Uterus (tissue), 3 donors: ENCODE measurements at regions not wholly inside any gene's neighbourhood (a gene's known extent, or its start where the extent isn't known, plus 50 kb on each side); places are given as distances from the start of the nearest gene placed in this dataset.

Experiments
- DNase-seq, 2 donors: peaks; one replicate each; pipeline ENCODE4 v3.0.0-alpha.2; 2019 to 2020
- H3K27ac ChIP-seq, 2 donors: fragments of 200-600 bp; sonication (generic); 1 replicate in 1 of 2; 2 replicates in 1 of 2; pipeline ENCODE4 v1.5.1; 2016 to 2018
- H3K27me3 ChIP-seq, 2 donors: fragments of 200-600 bp; sonication (generic); one replicate each; pipeline ENCODE4 v1.5.1; 2018 to 2019; ENCODE audit warnings: control low read depth in 1 of 2
- H3K36me3 ChIP-seq, 2 donors: fragments of 200-600 bp; sonication (generic); one replicate each; pipeline ENCODE4 v1.5.1; 2019; ENCODE audit warnings: control low read depth in 1 of 2
- H3K4me1 ChIP-seq, 2 donors: fragments of 200-600 bp; sonication (generic); one replicate each; pipeline ENCODE4 v1.5.1; 2018 to 2019; ENCODE audit warnings: control low read depth in 1 of 2
- H3K4me3 ChIP-seq, 2 donors: fragments of 200-600 bp; sonication (generic); 1 replicate in 1 of 2; 2 replicates in 1 of 2; pipeline ENCODE4 v1.5.1; 2018 to 2019; ENCODE audit warnings: mild to moderate bottlenecking in 1 of 2
- H3K9me3 ChIP-seq, 2 donors: fragments of 200-600 bp; sonication (generic); one replicate each; pipeline ENCODE4 v1.5.1; 2019; ENCODE audit warnings: control low read depth in 1 of 2
- POLR2A ChIP-seq, 2 donors: fragments of 450-650 bp; IDR thresholded peaks; one replicate each; pipeline ENCODE4 v1.6.1; 2016; ENCODE audit warnings: antibody characterized with exemption in 2 of 2, mild to moderate bottlenecking in 1 of 2, moderate library complexity in 1 of 2
- intact Hi-C: fragments of 100-400 bp; cut with DNase I; formaldehyde crosslinking; loops from one replicate; pipeline ENCODE4 v1.15.1; 2023; ENCODE audit warnings: low total_unique reads
- TF ChIP-seq, protein P1 (sequence below), 4 experiments: fragments of 200-600 bp in 2 of 4; fragments of 450-650 bp in 2 of 4; sonication (generic) in 2 of 4; IDR thresholded peaks; one replicate each; pipeline ENCODE4 v1.5.1; 2016 to 2019; ENCODE audit warnings: antibody characterized with exemption in 4 of 4, mild to moderate bottlenecking in 2 of 4, moderate library complexity in 1 of 4
- donor health status: DM: yes; HTN: yes; CAD: no.

DNA sequence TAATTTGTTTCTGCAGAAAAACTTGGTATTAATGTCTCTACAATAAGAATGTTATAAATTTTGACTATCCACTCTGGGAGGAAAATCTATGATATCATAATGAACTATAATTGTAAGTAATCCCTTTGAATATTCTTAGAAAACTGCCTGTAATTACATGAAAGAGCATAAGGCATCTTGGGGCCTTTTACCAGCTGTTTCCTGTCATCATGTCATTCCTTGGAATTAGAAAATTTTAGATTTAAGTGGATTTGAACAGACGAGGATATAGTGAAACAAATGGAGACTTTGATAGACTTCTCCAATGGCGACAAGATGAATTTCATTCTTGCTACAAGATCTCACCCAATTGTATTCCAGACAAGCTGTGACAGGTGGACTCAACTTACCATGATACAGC lies 423.4 kb upstream of the FLRT2 start:
- DNase-seq: no peak
- no peaks in the 10 kb centered on the region for H3K36me3 ChIP-seq
- no peak overlapping the region for H3K27ac ChIP-seq
- H3K27me3 ChIP-seq: no peaks in the 10 kb centered on the region
- intact Hi-C loops: no loop called here
- no peaks in the 10 kb centered on the region for H3K9me3 ChIP-seq
- H3K4me1 ChIP-seq: no peaks in the 10 kb centered on the region
- TF ChIP-seq POLR2A (IDR thresholded peaks at IDR 0.05): no peak
- TF ChIP-seq, protein P1, sequence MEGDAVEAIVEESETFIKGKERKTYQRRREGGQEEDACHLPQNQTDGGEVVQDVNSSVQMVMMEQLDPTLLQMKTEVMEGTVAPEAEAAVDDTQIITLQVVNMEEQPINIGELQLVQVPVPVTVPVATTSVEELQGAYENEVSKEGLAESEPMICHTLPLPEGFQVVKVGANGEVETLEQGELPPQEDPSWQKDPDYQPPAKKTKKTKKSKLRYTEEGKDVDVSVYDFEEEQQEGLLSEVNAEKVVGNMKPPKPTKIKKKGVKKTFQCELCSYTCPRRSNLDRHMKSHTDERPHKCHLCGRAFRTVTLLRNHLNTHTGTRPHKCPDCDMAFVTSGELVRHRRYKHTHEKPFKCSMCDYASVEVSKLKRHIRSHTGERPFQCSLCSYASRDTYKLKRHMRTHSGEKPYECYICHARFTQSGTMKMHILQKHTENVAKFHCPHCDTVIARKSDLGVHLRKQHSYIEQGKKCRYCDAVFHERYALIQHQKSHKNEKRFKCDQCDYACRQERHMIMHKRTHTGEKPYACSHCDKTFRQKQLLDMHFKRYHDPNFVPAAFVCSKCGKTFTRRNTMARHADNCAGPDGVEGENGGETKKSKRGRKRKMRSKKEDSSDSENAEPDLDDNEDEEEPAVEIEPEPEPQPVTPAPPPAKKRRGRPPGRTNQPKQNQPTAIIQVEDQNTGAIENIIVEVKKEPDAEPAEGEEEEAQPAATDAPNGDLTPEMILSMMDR (IDR thresholded peaks at IDR 0.05): no peak
- no peak overlapping the region for H3K4me3 ChIP-seq

DNA sequence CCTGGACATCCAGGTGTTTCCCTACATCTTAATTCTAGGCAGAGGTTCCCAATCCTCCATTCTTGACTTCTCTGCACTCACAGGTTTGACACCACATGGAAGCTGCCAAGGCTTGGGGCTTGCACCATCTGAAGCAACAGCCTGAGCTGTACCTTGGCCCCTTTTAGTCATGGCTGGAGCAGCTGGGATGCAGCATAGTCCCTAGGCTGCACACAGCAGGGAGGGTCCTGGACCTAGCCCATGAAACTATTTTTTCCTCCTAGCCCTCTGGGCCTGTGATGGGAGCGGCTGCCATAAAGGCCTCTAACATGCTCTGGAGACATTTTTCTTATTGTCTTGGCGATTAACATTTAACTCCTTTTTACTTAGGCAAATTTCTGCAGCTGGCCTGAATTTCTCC lies 417.2 kb upstream of the FLRT2 start:
- H3K9me3 ChIP-seq: no peaks in the 10 kb centered on the region

DNA sequence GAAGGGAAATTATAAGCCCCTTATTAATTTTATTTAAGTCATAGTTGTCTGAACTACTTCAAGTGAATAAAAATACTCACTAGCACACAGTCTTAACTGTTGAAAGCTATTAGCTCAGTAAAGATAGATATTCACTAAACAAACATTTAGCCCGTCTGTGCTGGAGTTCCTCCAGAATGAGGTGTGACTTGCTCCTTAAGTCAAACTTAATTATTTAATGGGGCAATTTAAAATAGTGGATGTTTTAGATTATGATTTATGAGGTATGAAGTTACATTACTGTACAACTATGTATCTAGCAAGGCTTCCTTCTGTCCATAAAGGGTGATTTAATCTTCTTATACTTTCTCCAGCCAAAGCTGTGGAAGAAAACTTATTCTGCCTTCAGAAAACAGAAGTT lies 414.0 kb upstream of the FLRT2 start:
- H3K27ac ChIP-seq: no peak overlapping the region
- H3K4me3 ChIP-seq: no peak overlapping the region
- H3K9me3 ChIP-seq: no peaks in the 10 kb centered on the region
- H3K27me3 ChIP-seq: no peaks in the 10 kb centered on the region
- DNase-seq: no peak
- no peaks in the 10 kb centered on the region for H3K4me1 ChIP-seq
- intact Hi-C loops: no loop called here
- TF ChIP-seq POLR2A (IDR thresholded peaks at IDR 0.05): no peak
- TF ChIP-seq, protein P1 (IDR thresholded peaks at IDR 0.05): no peak
- no peaks in the 10 kb centered on the region for H3K36me3 ChIP-seq

More for the DNA sequence above, 417.2 kb upstream of the FLRT2 start:
- H3K27ac ChIP-seq: no peak overlapping the region
- no peaks in the 10 kb centered on the region for H3K36me3 ChIP-seq
- no peaks in the 10 kb centered on the region for H3K27me3 ChIP-seq
- DNase-seq: no peak
- no peaks in the 10 kb centered on the region for H3K4me1 ChIP-seq
- TF ChIP-seq POLR2A (IDR thresholded peaks at IDR 0.05): no peak
- TF ChIP-seq, protein P1 (IDR thresholded peaks at IDR 0.05): no peak
- H3K4me3 ChIP-seq: no peak overlapping the region
- intact Hi-C loops: no loop called here

DNA sequence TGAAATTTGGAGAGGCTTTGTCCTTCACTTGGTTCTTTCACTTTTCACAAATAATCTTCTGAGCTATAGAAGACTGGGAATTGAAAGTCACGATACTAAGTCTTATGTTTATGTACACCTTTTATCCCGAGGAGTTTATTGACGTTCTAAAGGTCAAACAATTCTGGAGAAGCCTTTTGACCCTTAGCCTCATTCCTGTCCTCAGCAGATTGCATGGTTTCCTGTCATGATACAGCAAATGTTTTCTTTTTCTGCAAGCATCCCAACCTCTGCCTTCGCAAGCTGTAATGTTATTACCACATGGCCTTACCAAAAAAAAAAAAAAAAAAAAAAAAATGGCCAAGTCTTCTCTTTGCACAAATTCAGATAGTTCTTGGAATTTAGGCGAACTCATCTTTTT lies 411.7 kb upstream of the FLRT2 start:
- intact Hi-C loops: no loop called here
- TF ChIP-seq POLR2A (IDR thresholded peaks at IDR 0.05): no peak
- TF ChIP-seq, protein P1 (IDR thresholded peaks at IDR 0.05): no peak
- Histone ChIP-seq H3K4me3 (no peak overlapping the region), H3K27ac (no peak overlapping the region), H3K9me3 (no peaks in the 10 kb centered on the region), H3K27me3 (no peaks in the 10 kb centered on the region), H3K4me1 (no peaks in the 10 kb centered on the region), H3K36me3 (no peaks in the 10 kb centered on the region)
- DNase-seq: no peak

DNA sequence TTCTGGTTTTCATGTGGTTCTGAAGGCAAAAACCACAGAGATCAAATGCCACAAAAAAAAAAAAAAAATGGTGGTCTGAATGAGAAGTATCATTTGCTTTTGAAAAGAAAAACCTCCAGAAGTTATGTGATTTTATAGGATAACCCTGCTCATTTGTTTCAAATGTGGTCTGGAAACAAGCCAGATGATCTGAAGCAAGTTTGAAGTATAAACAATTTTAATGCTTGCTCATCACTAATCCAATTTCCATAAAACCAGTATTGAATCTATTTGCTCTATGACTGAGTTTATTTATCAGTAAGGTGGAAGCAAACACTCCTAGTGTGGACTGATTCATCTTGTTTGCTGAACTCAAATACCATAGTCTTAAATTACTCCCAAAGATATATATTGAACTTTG lies 407.3 kb upstream of the FLRT2 start:
- Histone ChIP-seq H3K27ac (no peak overlapping the region), H3K4me3 (no peak overlapping the region), H3K27me3 (no peaks in the 10 kb centered on the region), H3K9me3 (no peaks in the 10 kb centered on the region), H3K4me1 (no peaks in the 10 kb centered on the region), H3K36me3 (no peaks in the 10 kb centered on the region)
- intact Hi-C loops: no loop called here
- DNase-seq: no peak
- no peak for TF ChIP-seq POLR2A (IDR thresholded peaks at IDR 0.05)
- TF ChIP-seq, protein P1 (IDR thresholded peaks at IDR 0.05): no peak
